ENCODE measurements at regions not wholly inside any gene's neighbourhood (a gene's known extent, or its start where the extent isn't known, plus 50 kb on each side); places are given as distances from the start of the nearest gene placed in this dataset.

DNA sequence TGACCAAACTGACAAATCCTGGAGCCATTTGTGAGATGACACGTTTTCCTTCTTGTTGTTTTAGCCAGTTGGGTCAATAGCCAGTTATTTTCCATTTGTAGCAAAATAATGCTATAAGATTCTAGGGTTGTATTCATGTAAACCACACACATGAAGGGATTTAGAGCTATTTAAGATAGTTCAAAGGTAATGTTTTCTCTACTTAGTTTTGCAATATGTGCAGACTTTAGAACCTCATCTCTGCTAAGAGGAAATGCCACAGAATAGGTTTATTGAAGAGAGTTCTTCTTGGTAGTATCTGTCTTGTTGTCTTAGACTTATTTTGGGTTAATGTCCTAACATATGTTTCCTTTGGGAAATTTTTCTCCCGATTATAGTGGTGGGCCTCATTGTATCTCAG, 213.5 kb upstream of the RIMS1 start:
- TF ChIP-seq CTCF (IDR thresholded peaks at IDR 0.05), result no peak
- no peak for TF ChIP-seq POLR2A (IDR thresholded peaks at IDR 0.05)

All from esophagus squamous epithelium (tissue), 4 donors.